ENCODE measurements at regions not wholly inside any gene's neighbourhood (a gene's known extent, or its start where the extent isn't known, plus 50 kb on each side); places are given as distances from the start of the nearest gene placed in this dataset.

DNA sequence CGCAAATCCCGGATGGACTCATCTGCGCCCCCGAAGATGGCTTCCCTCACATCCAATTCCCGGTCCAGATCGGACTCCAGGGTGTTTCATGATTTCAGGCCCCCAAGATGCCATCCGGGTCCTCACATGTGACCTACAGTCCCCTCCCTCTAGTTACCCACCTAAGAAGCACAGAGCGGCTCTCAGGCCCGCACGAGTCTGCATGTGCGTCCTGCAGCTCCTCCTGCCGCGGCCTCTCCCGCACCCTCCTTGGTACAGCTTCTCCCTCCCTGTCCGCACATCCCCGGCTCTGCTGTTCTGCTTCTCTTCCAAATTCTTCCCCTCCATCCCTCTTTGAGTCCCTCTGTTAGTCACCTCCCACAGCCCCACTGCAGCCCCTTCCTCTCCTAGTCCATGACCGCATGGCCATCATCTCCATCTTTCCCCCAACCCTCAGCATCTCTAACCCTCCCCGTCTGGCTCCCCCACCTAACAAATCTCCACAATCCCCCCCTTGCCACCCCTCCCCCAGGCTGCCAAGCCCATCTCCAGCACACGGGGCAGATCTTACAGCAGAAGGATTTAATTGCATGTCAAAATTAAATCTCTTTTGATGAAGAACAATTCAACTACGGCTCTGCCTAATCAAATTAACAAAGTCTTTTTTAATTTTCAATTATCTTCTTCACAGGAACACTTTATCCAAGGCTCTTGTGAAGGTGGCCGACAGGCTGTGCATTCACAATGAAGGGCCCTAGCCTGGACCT lies 231.0 kb downstream of the RBFOX3 start:
- TF ChIP-seq, protein P1, sequence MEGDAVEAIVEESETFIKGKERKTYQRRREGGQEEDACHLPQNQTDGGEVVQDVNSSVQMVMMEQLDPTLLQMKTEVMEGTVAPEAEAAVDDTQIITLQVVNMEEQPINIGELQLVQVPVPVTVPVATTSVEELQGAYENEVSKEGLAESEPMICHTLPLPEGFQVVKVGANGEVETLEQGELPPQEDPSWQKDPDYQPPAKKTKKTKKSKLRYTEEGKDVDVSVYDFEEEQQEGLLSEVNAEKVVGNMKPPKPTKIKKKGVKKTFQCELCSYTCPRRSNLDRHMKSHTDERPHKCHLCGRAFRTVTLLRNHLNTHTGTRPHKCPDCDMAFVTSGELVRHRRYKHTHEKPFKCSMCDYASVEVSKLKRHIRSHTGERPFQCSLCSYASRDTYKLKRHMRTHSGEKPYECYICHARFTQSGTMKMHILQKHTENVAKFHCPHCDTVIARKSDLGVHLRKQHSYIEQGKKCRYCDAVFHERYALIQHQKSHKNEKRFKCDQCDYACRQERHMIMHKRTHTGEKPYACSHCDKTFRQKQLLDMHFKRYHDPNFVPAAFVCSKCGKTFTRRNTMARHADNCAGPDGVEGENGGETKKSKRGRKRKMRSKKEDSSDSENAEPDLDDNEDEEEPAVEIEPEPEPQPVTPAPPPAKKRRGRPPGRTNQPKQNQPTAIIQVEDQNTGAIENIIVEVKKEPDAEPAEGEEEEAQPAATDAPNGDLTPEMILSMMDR (conservative IDR thresholded peaks at IDR 0.05; ENCODE audit: low read depth, low read length) = no peak
- TF ChIP-seq EZH2 (IDR thresholded peaks at IDR 0.05; ENCODE audit: low read length, unreplicated experiment) = no peak
